ENCODE measurements at regions not wholly inside any gene's neighbourhood (a gene's known extent, or its start where the extent isn't known, plus 50 kb on each side); places are given as distances from the start of the nearest gene placed in this dataset.

- H3K27me3 Mint-ChIP-seq, result no peaks in the 10 kb centered on the region
- H3K4me1 Mint-ChIP-seq (ENCODE audit: low read depth), result no peaks in the 10 kb centered on the region
- DNase-seq (ENCODE audit: low spot score, unreplicated experiment), result no peak
- H3K4me3 Mint-ChIP-seq (ENCODE audit: low read depth), result no peak overlapping the region
- peaks cover 9% of the 10 kb centered on the region for H3K9me3 Mint-ChIP-seq (ENCODE audit: low read depth)
- H3K36me3 Mint-ChIP-seq (ENCODE audit: insufficient read depth), result no peaks in the 10 kb centered on the region
- no peak overlapping the region for H3K27ac Mint-ChIP-seq
- TF ChIP-seq, protein P1, sequence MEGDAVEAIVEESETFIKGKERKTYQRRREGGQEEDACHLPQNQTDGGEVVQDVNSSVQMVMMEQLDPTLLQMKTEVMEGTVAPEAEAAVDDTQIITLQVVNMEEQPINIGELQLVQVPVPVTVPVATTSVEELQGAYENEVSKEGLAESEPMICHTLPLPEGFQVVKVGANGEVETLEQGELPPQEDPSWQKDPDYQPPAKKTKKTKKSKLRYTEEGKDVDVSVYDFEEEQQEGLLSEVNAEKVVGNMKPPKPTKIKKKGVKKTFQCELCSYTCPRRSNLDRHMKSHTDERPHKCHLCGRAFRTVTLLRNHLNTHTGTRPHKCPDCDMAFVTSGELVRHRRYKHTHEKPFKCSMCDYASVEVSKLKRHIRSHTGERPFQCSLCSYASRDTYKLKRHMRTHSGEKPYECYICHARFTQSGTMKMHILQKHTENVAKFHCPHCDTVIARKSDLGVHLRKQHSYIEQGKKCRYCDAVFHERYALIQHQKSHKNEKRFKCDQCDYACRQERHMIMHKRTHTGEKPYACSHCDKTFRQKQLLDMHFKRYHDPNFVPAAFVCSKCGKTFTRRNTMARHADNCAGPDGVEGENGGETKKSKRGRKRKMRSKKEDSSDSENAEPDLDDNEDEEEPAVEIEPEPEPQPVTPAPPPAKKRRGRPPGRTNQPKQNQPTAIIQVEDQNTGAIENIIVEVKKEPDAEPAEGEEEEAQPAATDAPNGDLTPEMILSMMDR (IDR thresholded peaks at IDR 0.05; ENCODE audit: unreplicated experiment), result no peak
These were observed 364.3 kb upstream of the SPHKAP start for GRCh38 chr2:228545748-228546145.

- DNase-seq (ENCODE audit: low spot score, unreplicated experiment), result no peak
- Mint-ChIP-seq H3K4me3 (ENCODE audit: low read depth) (no peak overlapping the region), H3K27me3 (no peaks in the 10 kb centered on the region), H3K9me3 (ENCODE audit: low read depth) (peaks cover 9% of the 10 kb centered on the region), H3K36me3 (ENCODE audit: insufficient read depth) (no peaks in the 10 kb centered on the region), H3K4me1 (ENCODE audit: low read depth) (no peaks in the 10 kb centered on the region), H3K27ac (no peak overlapping the region)
- TF ChIP-seq, protein P1 (IDR thresholded peaks at IDR 0.05; ENCODE audit: unreplicated experiment), result no peak
These were observed 363.7 kb upstream of the SPHKAP start for GRCh38 chr2:228545041-228545747.

DNA sequence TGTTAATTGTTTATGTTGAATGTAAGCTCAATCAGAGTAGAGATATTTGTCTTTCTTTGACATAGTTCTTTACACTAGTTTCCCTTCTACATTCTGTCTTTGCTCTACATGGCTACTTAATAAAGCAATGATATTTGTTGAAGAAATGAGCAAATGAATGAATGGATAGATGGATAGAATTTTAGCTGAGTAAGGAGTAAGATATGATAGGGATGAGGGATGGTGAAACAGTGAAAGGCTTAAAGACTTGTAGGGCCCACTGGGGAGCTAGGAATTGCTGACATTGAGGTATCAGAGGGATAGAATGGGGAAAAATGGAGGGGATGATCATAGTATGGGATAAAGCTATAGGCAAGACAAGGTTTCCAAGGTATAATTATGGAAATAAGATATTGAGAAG lies 361.6 kb upstream of the SPHKAP start:
- Mint-ChIP-seq H3K36me3 (ENCODE audit: insufficient read depth) (no peaks in the 10 kb centered on the region), H3K4me1 (ENCODE audit: low read depth) (no peaks in the 10 kb centered on the region), H3K9me3 (ENCODE audit: low read depth) (peaks cover 15% of the 10 kb centered on the region), H3K4me3 (ENCODE audit: low read depth) (no peak overlapping the region), H3K27me3 (no peaks in the 10 kb centered on the region), H3K27ac (no peak overlapping the region)
- TF ChIP-seq, protein P1 (IDR thresholded peaks at IDR 0.05; ENCODE audit: unreplicated experiment), result no peak
- no peak for DNase-seq (ENCODE audit: low spot score, unreplicated experiment)

- Mint-ChIP-seq H3K4me1 (ENCODE audit: low read depth) (no peaks in the 10 kb centered on the region), H3K27me3 (no peaks in the 10 kb centered on the region), H3K9me3 (ENCODE audit: low read depth) (peaks cover 18% of the 10 kb centered on the region), H3K4me3 (ENCODE audit: low read depth) (no peak overlapping the region), H3K27ac (no peak overlapping the region), H3K36me3 (ENCODE audit: insufficient read depth) (no peaks in the 10 kb centered on the region)
- TF ChIP-seq, protein P1 (IDR thresholded peaks at IDR 0.05; ENCODE audit: unreplicated experiment), result no peak
- DNase-seq (ENCODE audit: low spot score, unreplicated experiment), result no peak
These were observed 360.8 kb upstream of the SPHKAP start for GRCh38 chr2:228542277-228542676.

- no peak overlapping the region for H3K4me3 Mint-ChIP-seq (ENCODE audit: low read depth)
- H3K27ac Mint-ChIP-seq, result no peak overlapping the region
- TF ChIP-seq, protein P1 (IDR thresholded peaks at IDR 0.05; ENCODE audit: unreplicated experiment), result no peak
- H3K9me3 Mint-ChIP-seq (ENCODE audit: low read depth), result peaks cover 13% of the 10 kb centered on the region
- H3K36me3 Mint-ChIP-seq (ENCODE audit: insufficient read depth), result no peaks in the 10 kb centered on the region
- no peaks in the 10 kb centered on the region for H3K4me1 Mint-ChIP-seq (ENCODE audit: low read depth)
- no peaks in the 10 kb centered on the region for H3K27me3 Mint-ChIP-seq
- DNase-seq (ENCODE audit: low spot score, unreplicated experiment), result no peak
These were observed 360.3 kb upstream of the SPHKAP start for GRCh38 chr2:228541789-228542188.

Data from progenitor cell of endocrine pancreas (in vitro differentiated cells).